Left forelimb (tissue), 1 donor: ENCODE measurements at regions not wholly inside any gene's neighbourhood (a gene's known extent, or its start where the extent isn't known, plus 50 kb on each side); places are given as distances from the start of the nearest gene placed in this dataset.

ENCODE experiments used
- DNase-seq: peaks from one replicate; pipeline ENCODE4 v3.0.0-alpha.2; 2018; ENCODE audit warnings: low spot score

- no peak for DNase-seq
Measured at GRCh38 chr10:33739031-33739430, 404.6 kb upstream of the NRP1 start.

GRCh38 chr10:33735464-33735923 is 401.0 kb upstream of the NRP1 start:
- DNase-seq = no peak

GRCh38 chr10:33734393-33735155 is 400.1 kb upstream of the NRP1 start:
- DNase-seq = no peak

GRCh38 chr10:33733058-33733457 is 398.6 kb upstream of the NRP1 start:
- no peak for DNase-seq

- DNase-seq = no peak
Measured at GRCh38 chr10:33732161-33732680, 397.8 kb upstream of the NRP1 start.

- DNase-seq = no peak
Measured at GRCh38 chr10:33731322-33731721, 396.9 kb upstream of the NRP1 start.

- no peak for DNase-seq
Measured at GRCh38 chr10:33725430-33725829, 391.0 kb upstream of the NRP1 start.

- no peak for DNase-seq
Measured at GRCh38 chr10:33723181-33723580, 388.7 kb upstream of the NRP1 start.

- DNase-seq = no peak
Measured at GRCh38 chr10:33722067-33722466, 387.6 kb upstream of the NRP1 start.

- no peak for DNase-seq
Measured at GRCh38 chr10:33721509-33721908, 387.0 kb upstream of the NRP1 start.

- no peak for DNase-seq
Measured at GRCh38 chr10:33720161-33720560, 385.7 kb upstream of the NRP1 start.

- DNase-seq = no peak
Measured at GRCh38 chr10:33719005-33719703, 384.7 kb upstream of the NRP1 start.

- no peak for DNase-seq
Measured at GRCh38 chr10:33716501-33717267, 382.2 kb upstream of the NRP1 start.

GRCh38 chr10:33715303-33715975 is 381.0 kb upstream of the NRP1 start:
- no peak for DNase-seq

GRCh38 chr10:33712825-33713224 is 378.4 kb upstream of the NRP1 start:
- no peak for DNase-seq

- no peak for DNase-seq
Measured at GRCh38 chr10:33710006-33710405, 375.5 kb upstream of the NRP1 start.

GRCh38 chr10:33709008-33709753 is 374.7 kb upstream of the NRP1 start:
- no peak for DNase-seq

- no peak for DNase-seq
Measured at GRCh38 chr10:33708561-33708960, 374.1 kb upstream of the NRP1 start.

- DNase-seq = no peak
Measured at GRCh38 chr10:33706746-33707145, 372.3 kb upstream of the NRP1 start.

GRCh38 chr10:33706191-33706590 is 371.7 kb upstream of the NRP1 start:
- no peak for DNase-seq

GRCh38 chr10:33704214-33704830 is 369.9 kb upstream of the NRP1 start:
- no peak for DNase-seq
